Epithelial cell of proximal tubule (primary cell): ENCODE measurements at regions not wholly inside any gene's neighbourhood (a gene's known extent, or its start where the extent isn't known, plus 50 kb on each side); places are given as distances from the start of the nearest gene placed in this dataset.

ENCODE experiments used
- DNase-seq: peaks from one replicate; pipeline ENCODE4 v3.0.0-alpha.2; 2011; ENCODE audit warnings: low read depth
- H3K4me3 ChIP-seq: 2 replicates; pipeline ENCODE4 v1.5.1; 2011; ENCODE audit warnings: low read depth, mild to moderate bottlenecking, low read length
- CTCF ChIP-seq: conservative IDR thresholded peaks from 2 replicates; pipeline ENCODE4 v1.5.1; 2012; ENCODE audit warnings: low read depth, mild to moderate bottlenecking, low read length

- H3K4me3 ChIP-seq = no peak overlapping the region
- no peak for DNase-seq
- no peak for TF ChIP-seq CTCF
Observed at GRCh38 chr14:85040046-85040685, 489.8 kb upstream of the FLRT2 start.

GRCh38 chr14:85041618-85042017, 488.3 kb upstream of the FLRT2 start:
- no peak for DNase-seq
- TF ChIP-seq CTCF = no peak
- no peak overlapping the region for H3K4me3 ChIP-seq

GRCh38 chr14:85042301-85042700, 487.6 kb upstream of the FLRT2 start:
- TF ChIP-seq CTCF = no peak
- no peak overlapping the region for H3K4me3 ChIP-seq
- no peak for DNase-seq

- TF ChIP-seq CTCF = no peak
- no peak overlapping the region for H3K4me3 ChIP-seq
- no peak for DNase-seq
Observed at GRCh38 chr14:85050180-85050579, 479.8 kb upstream of the FLRT2 start.

GRCh38 chr14:85052646-85053045, 477.3 kb upstream of the FLRT2 start:
- DNase-seq = no peak
- no peak for TF ChIP-seq CTCF
- no peak overlapping the region for H3K4me3 ChIP-seq

GRCh38 chr14:85054178-85054577, 475.8 kb upstream of the FLRT2 start:
- no peak for DNase-seq
- TF ChIP-seq CTCF = no peak
- no peak overlapping the region for H3K4me3 ChIP-seq

GRCh38 chr14:85056267-85056666, 473.7 kb upstream of the FLRT2 start:
- no peak for TF ChIP-seq CTCF
- no peak for DNase-seq

More at GRCh38 chr14:85056267-85056666, 473.7 kb upstream of the FLRT2 start:
- H3K4me3 ChIP-seq = no peak overlapping the region
